ENCODE measurements at regions not wholly inside any gene's neighbourhood (a gene's known extent, or its start where the extent isn't known, plus 50 kb on each side); places are given as distances from the start of the nearest gene placed in this dataset.
"Not testable (repeated sequence)": the region's sequence is repeated elsewhere in the genome, so short reads cannot be mapped to it uniquely, and the experiment has no call there.

DNA sequence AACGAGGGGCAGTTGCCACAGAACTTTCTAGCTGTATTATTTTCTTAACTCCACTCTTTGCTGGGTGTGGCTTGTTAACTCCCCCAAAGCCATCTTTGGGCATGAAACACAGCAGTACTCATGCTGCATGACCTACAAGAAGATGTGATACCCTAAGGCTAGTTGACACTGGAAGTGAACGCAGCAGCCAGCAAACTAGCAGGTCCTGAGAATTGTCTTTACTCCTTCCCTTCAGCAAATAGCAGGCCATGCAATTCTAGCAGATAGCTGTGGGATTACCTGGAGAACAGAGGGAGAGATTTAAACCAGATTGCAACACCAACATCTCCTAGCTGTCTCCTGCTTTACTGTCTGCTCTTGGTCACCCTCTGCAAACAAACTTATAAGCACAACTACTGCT lies 688.0 kb upstream of the ZWINT start:
- TF ChIP-seq, protein P1, sequence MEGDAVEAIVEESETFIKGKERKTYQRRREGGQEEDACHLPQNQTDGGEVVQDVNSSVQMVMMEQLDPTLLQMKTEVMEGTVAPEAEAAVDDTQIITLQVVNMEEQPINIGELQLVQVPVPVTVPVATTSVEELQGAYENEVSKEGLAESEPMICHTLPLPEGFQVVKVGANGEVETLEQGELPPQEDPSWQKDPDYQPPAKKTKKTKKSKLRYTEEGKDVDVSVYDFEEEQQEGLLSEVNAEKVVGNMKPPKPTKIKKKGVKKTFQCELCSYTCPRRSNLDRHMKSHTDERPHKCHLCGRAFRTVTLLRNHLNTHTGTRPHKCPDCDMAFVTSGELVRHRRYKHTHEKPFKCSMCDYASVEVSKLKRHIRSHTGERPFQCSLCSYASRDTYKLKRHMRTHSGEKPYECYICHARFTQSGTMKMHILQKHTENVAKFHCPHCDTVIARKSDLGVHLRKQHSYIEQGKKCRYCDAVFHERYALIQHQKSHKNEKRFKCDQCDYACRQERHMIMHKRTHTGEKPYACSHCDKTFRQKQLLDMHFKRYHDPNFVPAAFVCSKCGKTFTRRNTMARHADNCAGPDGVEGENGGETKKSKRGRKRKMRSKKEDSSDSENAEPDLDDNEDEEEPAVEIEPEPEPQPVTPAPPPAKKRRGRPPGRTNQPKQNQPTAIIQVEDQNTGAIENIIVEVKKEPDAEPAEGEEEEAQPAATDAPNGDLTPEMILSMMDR (conservative IDR thresholded peaks at IDR 0.05; ENCODE audit: low read depth, low read length), result no peak
- no peak for DNase-seq (ENCODE audit: low read depth)

DNA sequence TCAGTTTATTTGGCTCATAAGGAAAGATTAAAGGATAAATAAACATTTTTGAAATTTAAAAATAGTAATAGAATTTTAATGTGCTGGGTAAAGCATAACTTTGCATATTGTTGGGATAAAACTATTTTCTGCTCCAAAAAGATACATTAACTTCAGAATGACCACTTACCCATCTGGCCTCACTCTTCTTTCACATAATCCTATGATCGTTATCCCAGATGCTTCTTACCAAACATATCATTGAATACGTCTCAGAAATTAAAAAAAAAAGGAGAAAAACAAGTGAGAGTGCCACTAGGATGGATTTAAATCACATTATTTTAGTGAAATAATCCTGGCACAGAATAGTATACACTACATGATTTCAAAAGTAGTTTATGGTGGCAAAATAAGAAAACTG lies 677.5 kb upstream of the ZWINT start:
- DNase-seq (ENCODE audit: low read depth), result no peak
- TF ChIP-seq, protein P1 (conservative IDR thresholded peaks at IDR 0.05; ENCODE audit: low read depth, low read length), result no peak
- no peak overlapping the region for H3K4me3 ChIP-seq (ENCODE audit: low read depth, low read length)

More for the DNA sequence above, 688.0 kb upstream of the ZWINT start:
- H3K4me3 ChIP-seq (ENCODE audit: low read depth, low read length), result no peak overlapping the region

DNA sequence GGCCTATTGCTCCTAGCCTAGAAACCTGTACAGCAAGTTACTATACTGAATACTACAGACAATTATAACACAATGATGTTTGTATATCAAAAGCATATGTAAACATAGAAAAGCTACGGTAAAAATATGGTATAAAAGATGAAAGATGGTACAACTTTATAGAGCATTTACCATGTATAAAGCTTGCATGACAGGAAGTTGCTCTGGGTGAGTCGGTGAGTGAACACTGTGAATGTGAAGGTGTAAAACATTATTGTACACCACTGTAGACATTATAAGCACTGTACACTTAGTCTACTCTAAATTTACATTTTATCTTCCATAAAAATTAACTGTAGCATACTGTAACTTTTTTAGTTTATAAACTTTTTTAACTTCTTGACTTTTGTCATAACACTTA lies 674.3 kb upstream of the ZWINT start:
- TF ChIP-seq, protein P1 (conservative IDR thresholded peaks at IDR 0.05; ENCODE audit: low read depth, low read length), result no peak
- H3K4me3 ChIP-seq (ENCODE audit: low read depth, low read length), result no peak overlapping the region
- DNase-seq (ENCODE audit: low read depth), result no peak

DNA sequence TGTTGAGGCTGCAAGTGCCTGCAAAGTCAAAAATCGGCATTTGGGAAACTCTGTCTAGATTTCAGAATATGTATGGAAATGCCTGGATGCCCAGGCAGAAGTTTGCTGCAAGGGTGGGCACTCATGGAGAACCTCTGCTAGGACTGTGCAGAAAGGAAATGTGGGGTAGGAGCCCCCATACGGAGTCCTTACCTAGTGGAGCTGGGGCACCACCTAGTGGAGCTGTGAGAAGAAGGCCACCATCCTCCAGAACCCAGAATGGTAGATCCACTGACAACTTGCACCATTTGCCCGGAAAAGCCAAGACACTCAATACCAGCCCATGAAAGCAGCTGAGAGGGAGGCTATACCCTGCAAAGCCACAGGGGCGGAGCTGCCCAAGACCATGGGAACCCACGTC lies 671.2 kb upstream of the ZWINT start:
- DNase-seq (ENCODE audit: low read depth); H3K4me3 ChIP-seq (ENCODE audit: low read depth, low read length): not testable (repeated sequence)

DNA sequence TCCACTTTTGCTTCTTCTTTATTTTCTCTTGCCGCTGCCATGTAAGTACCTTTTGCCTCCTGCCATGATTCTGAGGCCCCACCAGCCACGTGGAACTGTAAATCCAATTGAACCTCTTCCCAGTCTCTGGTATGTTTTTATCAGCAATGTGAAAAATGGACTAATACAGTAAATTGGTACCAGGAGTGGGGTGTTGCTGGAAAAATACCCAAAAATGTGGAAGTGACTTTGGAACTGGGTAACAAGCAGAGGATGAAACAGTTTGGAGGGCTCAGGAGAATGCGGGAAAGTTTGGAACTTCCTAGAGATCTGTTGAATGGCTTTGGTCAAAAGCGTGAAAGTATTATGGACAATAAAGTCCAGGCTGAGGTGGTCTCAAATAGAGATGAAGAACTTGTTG lies 670.3 kb upstream of the ZWINT start:
- DNase-seq (ENCODE audit: low read depth), result no peak
- H3K4me3 ChIP-seq (ENCODE audit: low read depth, low read length), result no peak overlapping the region
- TF ChIP-seq, protein P1 (conservative IDR thresholded peaks at IDR 0.05; ENCODE audit: low read depth, low read length), result no peak

DNA sequence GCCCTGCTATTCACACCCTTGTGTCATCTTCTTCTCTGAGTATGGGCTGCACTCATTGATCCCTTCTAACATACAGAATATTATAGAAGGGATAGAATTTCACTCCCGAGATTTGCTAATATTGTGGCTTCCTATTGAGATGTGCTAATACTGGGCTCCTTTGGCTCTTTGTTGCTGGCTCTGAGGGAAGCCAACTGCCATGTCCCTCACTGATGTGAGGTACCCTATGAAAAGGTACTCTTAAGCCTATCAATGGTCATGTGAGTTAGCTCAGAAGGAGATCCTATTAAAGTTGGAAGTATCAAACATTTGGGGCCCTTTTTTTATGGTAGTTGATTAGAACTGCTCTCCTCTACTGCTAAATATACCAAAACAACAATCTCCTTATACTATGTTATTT lies 665.2 kb upstream of the ZWINT start:
- H3K4me3 ChIP-seq (ENCODE audit: low read depth, low read length), result no peak overlapping the region
- no peak for DNase-seq (ENCODE audit: low read depth)
- TF ChIP-seq, protein P1 (conservative IDR thresholded peaks at IDR 0.05; ENCODE audit: low read depth, low read length), result no peak

DNA sequence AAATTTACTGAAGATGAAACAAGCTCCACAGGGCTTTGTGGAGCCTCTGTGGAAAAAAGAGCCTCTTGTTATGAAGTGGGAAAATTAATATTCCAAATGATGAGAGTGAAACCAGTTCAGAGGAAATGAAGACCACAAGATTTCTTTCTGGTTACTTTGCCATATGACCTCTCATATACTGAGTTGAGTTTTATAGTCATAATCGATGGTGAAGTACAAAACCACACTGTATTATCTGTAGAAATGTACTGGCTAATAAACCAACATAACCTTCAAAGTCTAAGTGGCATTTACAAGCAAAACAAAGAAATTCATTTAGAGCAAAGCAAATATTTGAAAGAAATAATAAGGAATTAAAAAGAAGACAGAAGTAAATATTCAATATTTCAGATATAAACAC lies 662.6 kb upstream of the ZWINT start:
- no peak overlapping the region for H3K4me3 ChIP-seq (ENCODE audit: low read depth, low read length)
- TF ChIP-seq, protein P1 (conservative IDR thresholded peaks at IDR 0.05; ENCODE audit: low read depth, low read length), result no peak
- DNase-seq (ENCODE audit: low read depth), result no peak

DNA sequence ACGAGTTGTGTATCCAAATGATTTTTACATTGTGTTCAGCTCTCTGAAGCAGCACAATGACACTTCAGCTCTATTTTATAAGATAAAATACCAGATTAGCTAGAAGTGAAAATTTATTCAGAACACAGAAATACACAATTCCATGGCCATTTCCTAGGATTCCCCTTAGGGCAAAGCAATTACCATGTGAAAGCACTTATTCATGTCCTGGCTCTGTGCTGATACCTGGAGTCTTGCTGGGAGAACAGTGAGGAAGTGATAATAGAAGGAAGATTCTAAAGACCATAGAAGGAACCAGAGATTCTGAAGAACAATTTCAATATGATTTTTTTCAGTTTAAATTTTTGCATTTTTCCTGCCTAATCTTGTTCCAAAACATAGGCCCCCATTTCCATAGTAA lies 657.4 kb upstream of the ZWINT start:
- TF ChIP-seq, protein P1 (conservative IDR thresholded peaks at IDR 0.05; ENCODE audit: low read depth, low read length), result no peak
- no peak for DNase-seq (ENCODE audit: low read depth)

More for the DNA sequence above, 657.4 kb upstream of the ZWINT start:
- H3K4me3 ChIP-seq (ENCODE audit: low read depth, low read length), result no peak overlapping the region

Data from choroid plexus epithelial cell (primary cell).